Ishikawa (cell line): ENCODE measurements at regions not wholly inside any gene's neighbourhood (a gene's known extent, or its start where the extent isn't known, plus 50 kb on each side); places are given as distances from the start of the nearest gene placed in this dataset.

Experiments
- EP300 ChIP-seq: IDR thresholded peaks from 2 replicates; pipeline ENCODE4 v1.6.1; 2012; ENCODE audit warnings: borderline replicate concordance
- RAD21 ChIP-seq: IDR thresholded peaks from 2 replicates; pipeline ENCODE4 v1.6.1; 2012; ENCODE audit warnings: low read depth
- TF ChIP-seq, protein P1 (sequence below): IDR thresholded peaks from 2 replicates; pipeline ENCODE4 v1.6.1; 2012
- TF ChIP-seq, protein P2 (sequence below): IDR thresholded peaks from 2 replicates; pipeline ENCODE4 v1.6.1; 2012; ENCODE audit warnings: low read depth, mild to moderate bottlenecking

DNA sequence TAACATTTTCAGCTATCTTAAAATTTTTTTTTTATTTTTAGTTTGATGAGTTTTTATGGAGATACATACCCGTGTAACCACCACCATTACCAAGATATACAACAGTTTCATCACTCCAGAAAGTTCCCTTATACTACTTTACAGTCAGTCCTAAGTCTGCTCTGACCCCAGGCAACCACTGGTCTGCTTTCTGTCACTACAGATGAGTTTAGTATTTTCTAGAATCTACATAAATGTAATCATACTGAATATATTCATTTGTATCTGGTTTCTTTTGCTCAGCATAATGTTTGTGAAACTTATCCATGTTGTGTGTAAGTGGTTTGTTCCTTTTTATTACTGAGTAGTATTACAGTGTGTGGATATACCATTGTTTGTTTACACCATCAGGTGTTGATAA is 127.8 kb downstream of the GAS1 start:
- TF ChIP-seq EP300 (no peak), RAD21 (no peak)
- TF ChIP-seq, protein P1, sequence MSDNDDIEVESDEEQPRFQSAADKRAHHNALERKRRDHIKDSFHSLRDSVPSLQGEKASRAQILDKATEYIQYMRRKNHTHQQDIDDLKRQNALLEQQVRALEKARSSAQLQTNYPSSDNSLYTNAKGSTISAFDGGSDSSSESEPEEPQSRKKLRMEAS, result no peak
- TF ChIP-seq, protein P2, sequence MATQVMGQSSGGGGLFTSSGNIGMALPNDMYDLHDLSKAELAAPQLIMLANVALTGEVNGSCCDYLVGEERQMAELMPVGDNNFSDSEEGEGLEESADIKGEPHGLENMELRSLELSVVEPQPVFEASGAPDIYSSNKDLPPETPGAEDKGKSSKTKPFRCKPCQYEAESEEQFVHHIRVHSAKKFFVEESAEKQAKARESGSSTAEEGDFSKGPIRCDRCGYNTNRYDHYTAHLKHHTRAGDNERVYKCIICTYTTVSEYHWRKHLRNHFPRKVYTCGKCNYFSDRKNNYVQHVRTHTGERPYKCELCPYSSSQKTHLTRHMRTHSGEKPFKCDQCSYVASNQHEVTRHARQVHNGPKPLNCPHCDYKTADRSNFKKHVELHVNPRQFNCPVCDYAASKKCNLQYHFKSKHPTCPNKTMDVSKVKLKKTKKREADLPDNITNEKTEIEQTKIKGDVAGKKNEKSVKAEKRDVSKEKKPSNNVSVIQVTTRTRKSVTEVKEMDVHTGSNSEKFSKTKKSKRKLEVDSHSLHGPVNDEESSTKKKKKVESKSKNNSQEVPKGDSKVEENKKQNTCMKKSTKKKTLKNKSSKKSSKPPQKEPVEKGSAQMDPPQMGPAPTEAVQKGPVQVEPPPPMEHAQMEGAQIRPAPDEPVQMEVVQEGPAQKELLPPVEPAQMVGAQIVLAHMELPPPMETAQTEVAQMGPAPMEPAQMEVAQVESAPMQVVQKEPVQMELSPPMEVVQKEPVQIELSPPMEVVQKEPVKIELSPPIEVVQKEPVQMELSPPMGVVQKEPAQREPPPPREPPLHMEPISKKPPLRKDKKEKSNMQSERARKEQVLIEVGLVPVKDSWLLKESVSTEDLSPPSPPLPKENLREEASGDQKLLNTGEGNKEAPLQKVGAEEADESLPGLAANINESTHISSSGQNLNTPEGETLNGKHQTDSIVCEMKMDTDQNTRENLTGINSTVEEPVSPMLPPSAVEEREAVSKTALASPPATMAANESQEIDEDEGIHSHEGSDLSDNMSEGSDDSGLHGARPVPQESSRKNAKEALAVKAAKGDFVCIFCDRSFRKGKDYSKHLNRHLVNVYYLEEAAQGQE, result no peak
